NCI-H2107 (cell line): ENCODE measurements at regions not wholly inside any gene's neighbourhood (a gene's known extent, or its start where the extent isn't known, plus 50 kb on each side); places are given as distances from the start of the nearest gene placed in this dataset.
A peak's percentile ranks its signal among the peaks of the same experiment; 100 is the strongest.
"Not testable (repeated sequence)": the region's sequence is repeated elsewhere in the genome, so short reads cannot be mapped to it uniquely, and the experiment has no call there.

ENCODE experiments used
- DNase-seq: peaks from one replicate; lab custom pipeline; 2025; lab: John Stamatoyannopoulos, UW

- peak; percentile 26 for DNase-seq
These were observed 145.3 kb upstream of the ROPN1 start for GRCh38 chr3:124137216-124137615.

- no peak for DNase-seq
These were observed 146.2 kb upstream of the ROPN1 start for GRCh38 chr3:124138148-124138547.

DNA sequence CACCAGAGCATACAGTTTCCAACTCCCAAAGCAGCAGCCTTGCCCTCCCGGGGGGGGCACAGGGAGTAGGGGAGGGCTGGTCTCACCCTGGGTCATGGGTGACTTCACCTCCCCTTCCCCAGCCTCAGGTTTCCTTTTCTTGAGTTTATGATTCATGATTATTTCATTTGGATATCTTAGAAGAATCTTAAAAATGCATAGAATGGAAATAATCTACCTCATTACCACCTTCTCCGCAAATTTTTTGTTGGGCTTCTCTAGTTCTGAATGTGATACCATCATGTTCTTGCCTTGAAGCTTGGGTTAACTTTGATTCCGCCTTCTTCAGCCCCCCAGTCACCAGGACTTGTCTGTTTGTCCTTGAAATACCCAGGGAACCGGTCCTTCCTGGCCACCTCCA, 148.8 kb upstream of the ROPN1 start:
- DNase-seq, result no peak

DNA sequence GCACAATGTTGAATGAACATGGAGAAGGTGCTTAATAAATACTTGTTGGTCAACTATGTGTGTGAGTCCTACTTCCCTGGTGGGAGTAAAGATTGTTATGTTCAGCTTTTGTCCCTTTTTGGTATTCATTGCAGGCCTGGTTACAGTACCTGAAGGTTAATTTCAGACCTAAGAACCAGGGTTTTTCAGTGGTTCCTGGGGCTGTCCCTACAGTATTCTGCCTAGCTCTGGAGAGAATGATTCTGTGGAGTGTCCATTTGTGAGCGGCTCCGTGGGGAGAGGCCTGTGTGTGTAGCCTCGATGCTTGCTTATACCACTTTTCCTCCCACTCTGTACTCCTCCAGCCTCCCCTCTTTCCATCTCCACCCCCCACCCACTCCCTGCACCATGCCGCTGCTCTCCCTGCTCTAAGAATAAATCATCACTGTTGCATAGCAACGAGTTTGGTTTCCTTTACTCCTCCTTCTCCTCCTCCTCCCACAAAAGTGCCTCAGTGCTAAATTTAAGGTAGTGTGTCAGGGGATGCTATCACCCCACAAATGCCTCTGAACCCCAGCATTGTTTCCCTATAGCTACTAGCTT, 150.6 kb upstream of the ROPN1 start:
- DNase-seq, result no peak

- DNase-seq, result no peak
These were observed 151.1 kb upstream of the ROPN1 start for GRCh38 chr3:124143047-124143446.

DNA sequence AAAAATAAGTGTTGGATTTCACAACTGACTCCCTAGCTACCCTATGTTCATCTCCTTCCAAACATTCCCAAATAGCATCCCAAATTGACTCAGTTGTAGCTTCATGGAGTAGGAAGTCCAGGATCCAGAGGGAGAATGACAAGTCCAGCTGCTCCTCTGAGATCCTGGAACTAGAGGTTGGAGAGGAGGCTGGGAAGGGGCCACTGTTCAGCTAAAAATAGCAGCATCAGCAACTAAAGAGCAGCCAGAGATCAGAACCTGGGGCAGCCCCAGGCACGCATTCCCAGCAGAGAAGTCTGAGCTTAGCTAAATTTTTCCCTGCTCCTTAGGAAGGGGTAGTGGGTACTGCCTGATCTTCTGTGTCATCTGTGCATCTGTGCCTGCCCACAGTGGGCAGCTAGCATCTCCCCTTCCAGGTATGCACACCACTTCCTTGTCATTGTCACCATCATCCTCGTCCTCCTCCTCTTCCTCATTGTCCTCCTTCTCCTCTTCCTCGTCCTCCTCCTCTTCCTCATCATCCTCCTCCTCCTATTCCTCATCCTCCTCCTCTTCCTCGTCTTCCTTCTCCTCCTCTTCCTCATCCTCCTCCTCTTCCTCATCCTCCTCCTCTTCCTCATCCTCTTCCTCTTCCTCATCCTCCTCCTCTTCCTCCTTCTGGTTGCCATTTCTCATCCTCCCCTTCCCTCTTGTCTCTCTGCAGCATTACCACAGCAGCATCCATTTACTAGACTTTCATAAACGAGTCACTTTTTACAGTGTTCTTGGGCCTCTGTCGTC, 152.3 kb upstream of the ROPN1 start:
- DNase-seq, result no peak

DNA sequence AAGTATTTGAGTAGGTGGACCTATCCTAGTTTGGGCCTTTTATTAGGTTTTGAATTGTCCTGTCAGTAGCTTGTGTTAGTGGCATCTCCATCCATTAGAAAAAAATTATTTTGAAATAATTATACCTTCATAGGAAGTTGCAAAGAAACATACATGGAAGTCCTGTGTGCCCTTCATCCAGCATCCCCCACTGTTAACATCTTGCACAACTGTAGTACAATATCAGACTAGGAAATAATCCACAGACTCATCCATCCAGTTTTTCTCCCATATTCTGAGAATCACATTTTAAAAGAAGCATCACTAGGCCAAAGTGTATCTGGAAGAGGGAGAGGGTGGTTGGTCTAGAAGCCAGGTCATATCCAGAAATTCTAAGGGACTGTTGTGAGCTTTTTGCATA, 155.5 kb upstream of the ROPN1 start:
- no peak for DNase-seq

DNA sequence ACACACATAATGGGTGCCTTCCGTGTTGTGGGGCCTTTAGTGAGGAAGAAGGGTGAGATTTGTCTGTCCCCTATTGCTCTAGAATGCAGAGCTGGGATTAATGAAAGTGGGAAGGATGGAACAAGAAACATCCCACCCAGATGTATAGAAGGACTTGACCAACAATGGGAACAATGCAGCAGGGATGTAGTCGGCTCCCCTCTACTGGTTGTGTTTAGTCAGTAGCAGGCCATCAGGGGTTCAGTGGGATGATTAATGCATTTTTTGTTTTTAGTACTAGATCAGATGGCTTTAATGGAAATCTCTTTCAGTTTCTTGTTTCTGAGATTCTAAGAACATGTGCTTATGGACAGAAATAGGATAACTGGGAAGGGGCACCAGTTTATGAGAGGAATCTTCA, 156.0 kb upstream of the ROPN1 start:
- DNase-seq, result no peak

- no peak for DNase-seq
These were observed 157.2 kb upstream of the ROPN1 start for GRCh38 chr3:124149081-124149480.

DNA sequence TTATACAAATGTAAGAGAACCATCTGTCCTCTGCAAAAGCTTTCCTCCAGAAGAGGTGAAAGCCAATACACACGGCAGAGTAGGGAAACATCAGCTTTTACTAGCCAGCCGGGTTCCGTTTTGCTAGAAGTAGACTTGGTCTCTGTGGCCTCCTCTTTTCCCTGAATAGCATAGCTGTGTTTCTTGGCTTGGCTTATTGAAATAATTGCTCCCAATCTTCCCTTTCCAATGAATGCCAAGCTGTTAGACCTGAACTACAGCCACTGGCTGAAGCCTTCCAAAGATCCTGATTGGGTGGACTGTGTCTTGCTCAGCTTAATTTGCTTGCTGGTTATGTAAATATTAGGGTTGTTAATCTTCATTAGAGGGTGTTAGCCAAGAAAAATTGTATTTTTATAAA, 157.8 kb upstream of the ROPN1 start:
- no peak for DNase-seq

GRCh38 chr3:124152891-124153290, 161.0 kb upstream of the ROPN1 start:
- DNase-seq, result not testable (repeated sequence)

GRCh38 chr3:124156866-124157712, 165.2 kb upstream of the ROPN1 start:
- no peak for DNase-seq

DNA sequence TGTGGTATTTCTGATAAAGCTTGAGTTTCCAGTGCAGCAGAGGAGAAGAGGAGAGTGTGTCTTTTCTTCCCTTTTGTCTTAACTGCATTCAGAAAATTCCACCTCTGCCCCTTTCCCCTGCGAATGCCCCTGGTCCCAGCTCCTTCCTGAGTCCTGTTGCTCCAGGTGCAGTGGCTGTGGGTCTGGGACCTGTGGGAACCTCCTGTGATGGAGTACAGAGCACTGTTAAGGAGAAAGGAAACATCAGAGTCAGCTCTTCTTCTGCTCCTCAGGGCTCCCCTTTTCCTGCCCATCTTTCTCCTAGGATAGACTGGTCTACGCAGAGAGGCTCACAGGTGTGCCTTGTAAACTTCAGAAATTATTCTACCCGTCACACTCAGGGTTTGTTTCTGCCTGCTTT, 165.8 kb upstream of the ROPN1 start:
- no peak for DNase-seq

DNA sequence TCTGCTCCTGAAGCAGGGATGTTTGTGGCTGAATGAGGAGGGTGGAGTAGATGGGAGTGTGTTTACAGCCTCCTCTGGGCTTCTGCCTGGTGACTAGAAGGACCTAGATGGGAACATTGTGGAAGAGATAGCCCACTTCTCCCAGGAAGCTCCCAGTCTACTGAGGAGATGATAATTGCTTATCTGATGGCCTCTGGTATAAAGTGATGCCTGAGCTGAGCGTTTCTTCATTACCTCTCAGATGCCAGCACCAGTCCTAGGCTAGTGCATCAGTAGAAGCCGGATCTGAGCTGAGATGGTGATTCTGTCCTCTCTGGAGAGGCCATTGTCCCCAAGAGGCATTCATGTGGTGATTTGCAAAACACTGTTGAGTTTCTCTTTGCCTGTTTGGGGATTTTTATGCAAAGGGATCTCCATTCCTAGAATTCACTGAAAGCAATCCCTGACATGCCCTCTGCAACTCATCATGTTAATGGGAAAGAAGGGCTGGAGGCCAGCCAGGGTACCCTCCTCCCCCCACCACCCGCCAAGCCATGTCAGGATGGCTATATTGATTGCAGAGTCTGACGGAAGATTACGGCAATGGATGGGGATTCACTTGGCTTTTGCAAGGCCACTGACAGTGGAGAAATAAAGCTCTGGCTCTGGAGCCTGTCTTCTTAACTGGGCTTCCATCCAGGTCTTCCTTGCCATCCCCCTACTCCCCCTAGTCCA, 166.4 kb upstream of the ROPN1 start:
- DNase-seq, result no peak

- DNase-seq, result no peak
These were observed 169.5 kb upstream of the ROPN1 start for GRCh38 chr3:124161448-124161847.

DNA sequence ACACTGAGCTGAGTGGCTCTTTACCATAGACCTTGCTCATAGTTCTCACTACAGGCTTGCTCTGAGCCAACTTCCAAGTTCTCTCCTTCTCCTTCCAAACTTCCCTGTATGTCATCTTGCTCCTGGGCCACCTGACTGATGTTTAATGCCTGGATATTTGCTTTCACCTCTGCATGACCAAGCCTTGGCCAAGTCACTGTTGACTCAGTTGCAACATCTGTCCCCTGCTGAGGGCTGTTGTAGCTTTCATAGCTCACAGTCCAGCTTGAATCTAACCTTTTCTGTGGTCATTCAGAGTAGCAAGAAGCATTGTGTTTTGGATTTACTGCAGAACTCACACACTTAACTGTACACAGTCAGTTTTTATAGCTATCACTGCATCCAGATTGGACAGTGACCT, 171.8 kb upstream of the ROPN1 start:
- no peak for DNase-seq

DNA sequence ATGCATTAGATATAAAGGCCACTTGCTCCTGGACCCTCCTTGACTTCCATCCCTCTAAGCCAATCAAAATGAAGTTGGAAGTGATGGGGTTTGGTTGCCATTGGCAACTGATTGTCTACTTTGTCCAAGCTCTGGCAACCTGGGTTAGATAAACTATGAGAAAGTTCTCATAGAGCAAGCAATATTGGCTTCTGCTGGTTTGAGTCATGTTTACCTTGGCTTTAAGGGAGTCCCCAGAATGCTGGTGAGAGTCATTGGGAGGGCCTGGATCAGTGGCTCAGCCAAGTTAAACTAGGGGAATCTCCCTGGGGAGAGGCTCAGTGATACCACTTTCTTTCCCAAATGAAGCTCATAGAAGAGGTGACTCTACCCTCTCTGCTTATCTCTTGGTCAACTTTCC, 176.3 kb upstream of the ROPN1 start:
- DNase-seq, result no peak

GRCh38 chr3:124172283-124172682, 180.4 kb upstream of the ROPN1 start:
- DNase-seq, result no peak

DNA sequence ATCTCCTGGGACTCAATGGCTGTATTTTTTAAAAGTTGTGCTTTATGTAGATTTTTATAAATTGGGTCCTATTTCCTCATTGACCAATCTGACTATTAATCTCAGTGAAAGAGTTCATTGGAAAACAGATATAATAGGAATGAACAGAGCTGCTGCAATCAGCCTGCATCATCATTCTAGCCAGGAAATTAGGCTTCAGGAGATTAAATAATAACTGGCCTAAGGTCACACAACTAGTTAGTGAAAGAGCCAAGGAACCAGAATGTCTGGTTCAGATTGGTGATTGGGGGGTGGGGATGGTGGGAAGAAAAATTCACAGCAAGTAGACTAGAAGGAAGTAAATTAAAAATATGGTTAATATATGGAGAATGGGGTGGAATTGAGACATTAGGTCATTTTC, 180.9 kb upstream of the ROPN1 start:
- no peak for DNase-seq

DNA sequence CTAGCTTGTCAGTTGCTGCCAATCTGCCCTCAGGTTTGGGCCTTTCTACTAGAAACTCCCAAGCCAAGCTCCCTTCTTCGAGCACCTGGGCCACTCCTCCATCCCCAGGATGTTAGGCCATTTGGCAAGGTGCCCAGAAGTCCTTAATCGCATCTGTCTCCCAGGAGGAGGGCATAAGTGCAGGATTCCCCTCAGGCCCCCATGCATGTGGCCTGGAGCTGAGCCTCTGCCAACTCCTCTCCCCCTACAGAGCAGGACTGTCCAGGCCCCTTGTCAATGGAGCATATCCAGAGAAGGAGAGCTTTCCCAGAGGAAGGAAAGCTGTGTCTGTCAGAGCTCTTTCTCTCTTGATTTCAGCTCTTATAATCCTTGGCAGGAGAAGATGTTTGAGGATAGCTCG, 182.6 kb upstream of the ROPN1 start:
- peak; percentile 98 for DNase-seq

DNA sequence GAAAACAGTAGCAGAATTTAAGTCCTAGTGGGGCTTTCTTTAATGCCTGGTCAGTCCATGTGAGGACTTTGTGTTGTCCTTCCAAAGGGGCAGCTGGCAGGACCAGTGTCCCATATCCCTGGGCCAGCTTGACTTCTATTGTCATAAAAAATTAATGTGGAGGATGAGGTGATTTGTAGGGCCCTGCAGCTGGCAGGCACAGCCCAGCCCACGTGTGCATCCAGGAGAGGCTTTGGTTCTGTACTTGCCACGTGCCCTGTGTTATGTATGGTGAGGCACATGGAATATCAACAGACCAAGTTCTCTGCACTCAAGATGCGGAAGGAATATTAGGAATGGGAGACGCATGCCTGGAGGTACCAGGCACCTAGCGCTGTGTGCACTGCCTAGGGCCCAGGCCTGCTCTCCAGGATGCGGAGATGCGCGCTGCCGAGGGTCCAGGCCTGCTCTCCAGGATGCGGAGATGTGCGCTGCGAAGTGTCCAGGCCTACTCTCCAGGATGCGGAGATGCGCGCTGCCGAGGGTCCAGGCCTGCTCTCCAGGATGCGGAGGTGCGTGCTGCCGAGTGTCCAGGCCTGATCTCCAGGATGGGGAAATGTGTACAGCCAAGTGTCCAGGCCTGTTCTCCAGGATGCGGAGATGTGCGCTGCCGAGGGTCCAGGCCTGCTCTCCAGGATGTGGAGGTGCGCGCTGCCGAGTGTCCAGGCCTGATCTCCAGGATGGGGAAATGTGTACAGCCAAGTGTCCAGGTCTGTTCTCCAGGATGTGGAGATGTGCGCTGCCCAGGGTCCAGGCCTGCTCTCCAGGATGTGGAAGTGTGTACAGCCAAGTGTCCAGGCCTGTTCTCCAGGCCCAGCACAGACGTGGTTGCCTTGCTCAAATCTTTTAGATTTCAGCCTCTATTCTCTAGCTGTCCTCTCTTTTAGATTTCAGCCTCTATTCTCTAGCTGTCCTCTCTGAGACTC, 183.3 kb upstream of the ROPN1 start:
- no peak for DNase-seq
